ENCODE measurements at regions not wholly inside any gene's neighbourhood (a gene's known extent, or its start where the extent isn't known, plus 50 kb on each side); places are given as distances from the start of the nearest gene placed in this dataset.

DNA sequence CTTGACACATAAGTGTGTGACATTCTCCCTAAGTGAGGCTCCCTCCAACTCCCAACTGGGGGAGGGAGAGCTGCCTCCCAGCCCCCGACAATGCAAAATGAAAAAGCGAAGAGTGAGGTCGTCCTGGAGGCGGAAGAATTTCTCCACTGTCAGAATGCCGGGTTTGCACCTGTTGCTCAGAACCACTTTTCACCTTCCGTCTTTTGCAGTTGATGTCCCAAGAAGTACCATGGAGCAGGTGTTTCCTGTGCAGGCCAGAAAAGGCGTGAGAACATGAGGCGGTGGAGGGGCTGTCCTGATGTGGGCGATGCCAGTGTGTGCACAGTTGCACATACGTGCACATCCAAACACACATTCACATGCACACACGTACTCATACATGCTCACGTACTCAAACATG lies 158.6 kb upstream of the AJAP1 start:
- TF ChIP-seq, protein P1, sequence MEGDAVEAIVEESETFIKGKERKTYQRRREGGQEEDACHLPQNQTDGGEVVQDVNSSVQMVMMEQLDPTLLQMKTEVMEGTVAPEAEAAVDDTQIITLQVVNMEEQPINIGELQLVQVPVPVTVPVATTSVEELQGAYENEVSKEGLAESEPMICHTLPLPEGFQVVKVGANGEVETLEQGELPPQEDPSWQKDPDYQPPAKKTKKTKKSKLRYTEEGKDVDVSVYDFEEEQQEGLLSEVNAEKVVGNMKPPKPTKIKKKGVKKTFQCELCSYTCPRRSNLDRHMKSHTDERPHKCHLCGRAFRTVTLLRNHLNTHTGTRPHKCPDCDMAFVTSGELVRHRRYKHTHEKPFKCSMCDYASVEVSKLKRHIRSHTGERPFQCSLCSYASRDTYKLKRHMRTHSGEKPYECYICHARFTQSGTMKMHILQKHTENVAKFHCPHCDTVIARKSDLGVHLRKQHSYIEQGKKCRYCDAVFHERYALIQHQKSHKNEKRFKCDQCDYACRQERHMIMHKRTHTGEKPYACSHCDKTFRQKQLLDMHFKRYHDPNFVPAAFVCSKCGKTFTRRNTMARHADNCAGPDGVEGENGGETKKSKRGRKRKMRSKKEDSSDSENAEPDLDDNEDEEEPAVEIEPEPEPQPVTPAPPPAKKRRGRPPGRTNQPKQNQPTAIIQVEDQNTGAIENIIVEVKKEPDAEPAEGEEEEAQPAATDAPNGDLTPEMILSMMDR (IDR thresholded peaks at IDR 0.05; ENCODE audit: borderline replicate concordance), result no peak
- Histone ChIP-seq H3K4me3 (no peak overlapping the region), H3K27me3 (ENCODE audit: low read depth) (peaks cover 44% of the 10 kb centered on the region), H3K9me3 (replicated peaks) (no peaks in the 10 kb centered on the region), H3K4me1 (no peaks in the 10 kb centered on the region), H3K36me3 (no peaks in the 10 kb centered on the region), H3K27ac (replicated peaks) (no peak overlapping the region)
- DNase-seq, result no peak
- intact Hi-C loops (cut with micrococcal nuclease), result no loop called here

DNA sequence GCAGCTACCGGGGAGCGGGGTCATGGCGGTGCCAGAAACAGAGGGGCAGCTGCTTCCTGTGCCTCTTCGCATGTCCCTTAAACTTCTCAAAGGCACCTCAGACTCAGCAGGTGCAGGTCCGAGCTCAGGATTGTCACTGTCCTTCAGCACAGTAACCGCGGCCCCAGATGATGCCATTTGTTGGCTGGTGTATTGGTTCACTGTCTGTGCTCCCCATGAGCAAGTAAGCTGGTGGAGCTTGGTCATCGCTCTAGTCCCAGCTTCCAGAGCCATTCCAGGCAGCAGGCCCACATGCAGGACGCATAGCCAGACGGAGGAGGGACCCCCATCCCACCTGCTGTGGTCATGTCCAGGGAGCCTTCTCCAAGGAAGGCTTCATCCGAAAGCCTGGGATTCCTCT lies 154.0 kb upstream of the AJAP1 start:
- intact Hi-C loops (cut with micrococcal nuclease), result no loop called here
- Histone ChIP-seq H3K27ac (replicated peaks) (no peak overlapping the region), H3K4me1 (no peaks in the 10 kb centered on the region), H3K27me3 (ENCODE audit: low read depth) (peaks cover 21% of the 10 kb centered on the region), H3K36me3 (no peaks in the 10 kb centered on the region), H3K4me3 (no peak overlapping the region), H3K9me3 (replicated peaks) (no peaks in the 10 kb centered on the region)
- TF ChIP-seq, protein P1 (IDR thresholded peaks at IDR 0.05; ENCODE audit: borderline replicate concordance), result no peak
- no peak for DNase-seq

DNA sequence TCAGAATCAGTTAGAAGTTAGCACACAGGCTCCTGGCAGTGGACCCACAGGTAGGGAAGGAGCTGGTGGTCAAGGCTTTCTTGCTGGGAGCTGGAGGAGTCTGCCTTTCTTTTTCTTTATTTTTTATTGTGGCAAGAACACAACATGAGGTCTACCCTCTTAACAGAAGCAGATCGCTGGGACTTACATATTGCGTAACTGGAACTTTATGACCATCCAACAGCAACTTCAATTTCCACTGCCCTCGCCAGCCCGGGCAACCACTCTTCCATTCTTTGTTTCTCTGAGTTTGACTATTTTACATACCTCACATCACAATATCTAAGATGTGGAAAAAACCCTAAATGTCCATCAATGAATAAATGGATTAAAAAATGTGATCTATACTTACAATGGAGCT lies 147.8 kb upstream of the AJAP1 start:
- no peak overlapping the region for H3K27ac ChIP-seq (replicated peaks)
- TF ChIP-seq, protein P1 (IDR thresholded peaks at IDR 0.05; ENCODE audit: borderline replicate concordance), result no peak
- DNase-seq, result no peak
- no peaks in the 10 kb centered on the region for H3K9me3 ChIP-seq (replicated peaks)
- peaks cover 17% of the 10 kb centered on the region for H3K4me1 ChIP-seq
- H3K4me3 ChIP-seq, result no peak overlapping the region
- peaks cover 39% of the 10 kb centered on the region for H3K27me3 ChIP-seq (ENCODE audit: low read depth)
- H3K36me3 ChIP-seq, result no peaks in the 10 kb centered on the region
- intact Hi-C loops (cut with micrococcal nuclease), result no loop called here

DNA sequence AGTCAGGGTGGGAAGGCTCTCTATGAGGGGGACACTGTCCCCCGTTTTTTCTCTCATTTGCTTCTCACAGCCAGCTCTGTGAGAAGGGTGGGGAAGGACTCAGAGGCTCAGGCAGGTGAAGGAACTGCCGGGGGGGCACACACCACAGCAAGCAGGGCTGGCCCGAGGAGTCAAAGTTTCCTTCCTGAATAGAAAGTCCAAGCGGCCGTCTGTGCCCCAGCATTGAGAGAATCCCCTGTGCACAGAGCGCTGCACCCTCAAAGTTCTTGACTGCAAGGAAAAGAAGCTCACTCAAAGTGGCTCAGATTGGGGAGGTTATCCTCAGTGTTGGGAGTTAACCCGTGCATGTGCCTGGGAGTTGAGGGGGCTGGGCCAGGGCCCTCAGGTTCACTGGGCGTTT lies 145.2 kb upstream of the AJAP1 start:
- Histone ChIP-seq H3K4me3 (no peak overlapping the region), H3K27me3 (ENCODE audit: low read depth) (peaks cover 23% of the 10 kb centered on the region), H3K36me3 (no peaks in the 10 kb centered on the region), H3K4me1 (peaks cover 43% of the 10 kb centered on the region), H3K27ac (replicated peaks) (no peak overlapping the region), H3K9me3 (replicated peaks) (no peaks in the 10 kb centered on the region)
- intact Hi-C loops (cut with micrococcal nuclease), result no loop called here
- TF ChIP-seq, protein P1 (IDR thresholded peaks at IDR 0.05; ENCODE audit: borderline replicate concordance), result no peak
- DNase-seq, result no peak

DNA sequence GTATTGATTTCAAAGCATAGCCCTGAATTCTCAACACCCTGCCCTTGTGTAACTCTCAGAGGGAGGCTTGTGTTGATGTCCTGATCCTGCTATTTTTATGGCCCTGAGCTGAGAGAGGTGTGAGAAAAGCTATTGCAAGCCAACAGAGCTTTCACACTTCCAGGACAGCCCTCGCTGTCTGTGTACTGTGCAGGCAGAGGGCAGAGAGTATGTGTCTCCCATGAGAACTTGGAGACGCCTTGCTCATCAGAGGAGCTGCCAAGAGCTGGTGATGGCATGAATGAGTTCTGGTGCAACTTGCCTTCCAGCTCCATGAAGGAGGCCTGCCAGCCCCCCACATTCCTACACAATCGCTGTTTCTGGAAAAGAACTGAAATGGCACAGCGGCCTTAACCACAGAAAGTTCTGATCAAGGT lies 144.1 kb upstream of the AJAP1 start:
- no peak overlapping the region for H3K4me3 ChIP-seq
- no peak for DNase-seq
- H3K27ac ChIP-seq (replicated peaks), result no peak overlapping the region
- H3K4me1 ChIP-seq, result peaks cover 44% of the 10 kb centered on the region
- H3K36me3 ChIP-seq, result no peaks in the 10 kb centered on the region
- no peaks in the 10 kb centered on the region for H3K9me3 ChIP-seq (replicated peaks)
- intact Hi-C loops (cut with micrococcal nuclease), result no loop called here
- TF ChIP-seq, protein P1 (IDR thresholded peaks at IDR 0.05; ENCODE audit: borderline replicate concordance), result no peak
- peaks cover 23% of the 10 kb centered on the region for H3K27me3 ChIP-seq (ENCODE audit: low read depth)

DNA sequence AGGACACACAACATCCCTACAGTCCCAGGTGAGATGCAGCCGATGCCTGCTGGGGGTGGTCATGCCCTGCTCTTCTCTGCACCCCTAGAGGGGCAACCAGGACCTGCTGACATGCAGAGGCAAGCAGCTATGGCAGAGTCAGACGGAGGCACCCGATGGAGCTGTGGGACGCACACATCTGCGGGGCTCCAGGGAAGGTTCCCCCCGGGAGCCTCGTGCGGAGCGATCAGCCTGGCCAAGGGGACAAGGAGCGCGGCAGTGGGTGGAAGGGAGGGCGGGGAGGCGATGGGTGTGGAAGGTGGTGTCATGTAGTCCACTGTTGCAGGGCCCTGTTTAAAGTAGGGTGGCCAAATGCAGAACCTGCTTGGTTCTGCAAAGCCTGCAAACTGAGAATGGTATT lies 143.0 kb upstream of the AJAP1 start:
- intact Hi-C loops (cut with micrococcal nuclease), result no loop called here
- Histone ChIP-seq H3K27me3 (ENCODE audit: low read depth) (peaks cover 15% of the 10 kb centered on the region), H3K4me3 (no peak overlapping the region), H3K36me3 (no peaks in the 10 kb centered on the region), H3K27ac (replicated peaks) (no peak overlapping the region), H3K9me3 (replicated peaks) (no peaks in the 10 kb centered on the region), H3K4me1 (peaks cover 50% of the 10 kb centered on the region)
- TF ChIP-seq, protein P1 (IDR thresholded peaks at IDR 0.05; ENCODE audit: borderline replicate concordance), result no peak
- DNase-seq, result no peak

Measured in left ventricle myocardium inferior (tissue), 1 donor.